Activated CD4-positive, alpha-beta T cell treated with anti-CD3 and anti-CD28 coated beads, Interleukin-2, amount 10 ng/mL, durations not matched to agents 24 days and 14 days (primary cell): ENCODE measurements at regions not wholly inside any gene's neighbourhood (a gene's known extent, or its start where the extent isn't known, plus 50 kb on each side); places are given as distances from the start of the nearest gene placed in this dataset.
"Not testable (repeated sequence)": the region's sequence is repeated elsewhere in the genome, so short reads cannot be mapped to it uniquely, and the experiment has no call there.

Source experiments
- DNase-seq: peaks from one replicate; pipeline ENCODE4 v3.0.0; 2022
- H3K27ac Mint-ChIP-seq: one replicate; pipeline ENCODE4 v1.8.0; 2022; ENCODE audit warnings: mild to moderate bottlenecking, mixed read lengths
- H3K27me3 Mint-ChIP-seq: one replicate; pipeline ENCODE4 v1.8.0; 2022; ENCODE audit warnings: mixed read lengths
- H3K36me3 Mint-ChIP-seq: one replicate; pipeline ENCODE4 v1.8.0; 2022; ENCODE audit warnings: low read depth, mild to moderate bottlenecking, mixed read lengths
- H3K4me1 Mint-ChIP-seq: one replicate; pipeline ENCODE4 v1.8.0; 2021; ENCODE audit warnings: mixed read lengths
- H3K4me3 Mint-ChIP-seq: one replicate; pipeline ENCODE4 v1.8.0; 2022; ENCODE audit warnings: mild to moderate bottlenecking, moderate library complexity, mixed read lengths
- H3K9me3 Mint-ChIP-seq: one replicate; pipeline ENCODE4 v1.8.0; 2021; ENCODE audit warnings: mixed read lengths
- intact Hi-C: fragments of 100-400 bp; cut with micrococcal nuclease; formaldehyde crosslinking; loops from one replicate; pipeline ENCODE4 v1.15.1; 2023

DNA sequence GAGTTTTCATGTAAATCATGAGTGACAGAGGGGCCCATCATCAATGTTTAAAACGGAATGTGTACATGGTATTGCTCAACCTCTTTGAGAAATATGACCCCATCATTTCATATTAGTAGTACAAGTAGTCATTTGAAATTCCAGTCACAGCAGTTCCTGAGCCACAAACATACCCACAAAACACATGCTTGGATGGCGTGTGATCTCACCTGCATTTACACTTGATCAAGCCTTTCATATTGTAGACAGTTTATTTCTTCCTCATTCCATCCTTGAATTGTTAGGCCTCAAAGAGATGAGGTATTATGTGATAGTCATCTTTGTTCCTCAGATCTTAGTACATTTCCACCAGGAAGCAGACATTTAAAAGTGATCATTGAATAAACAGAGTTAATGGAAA, 96.8 kb upstream of the TAS2R1 start:
- Mint-ChIP-seq H3K27me3 (no peaks in the 10 kb centered on the region), H3K4me3 (no peak overlapping the region), H3K27ac (no peak overlapping the region), H3K9me3 (peaks cover 5% of the 10 kb centered on the region), H3K4me1 (no peaks in the 10 kb centered on the region), H3K36me3 (no peaks in the 10 kb centered on the region)
- intact Hi-C loops, result no loop called here
- no peak for DNase-seq

DNA sequence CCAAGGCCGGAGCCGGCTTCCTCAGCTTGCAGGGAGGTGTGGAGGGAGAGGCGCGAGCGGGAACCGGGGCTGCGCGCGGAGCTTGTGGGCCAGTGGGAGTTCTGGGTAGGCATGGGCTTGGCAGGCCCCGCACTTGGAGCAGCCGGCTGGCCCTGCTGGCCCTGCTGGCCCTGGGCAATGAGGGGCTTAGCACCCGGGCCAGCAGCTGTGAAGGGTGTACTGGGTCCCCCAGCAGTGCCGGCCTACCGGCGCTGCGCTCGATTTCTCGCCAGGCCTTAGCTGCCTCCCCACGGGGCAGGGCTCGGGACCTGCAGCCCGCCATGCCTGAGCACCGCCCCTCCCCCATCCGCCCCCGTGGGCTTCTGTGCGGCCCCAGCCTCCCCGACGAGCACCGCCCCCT, 95.1 kb upstream of the TAS2R1 start:
- not testable (repeated sequence) for DNase-seq

DNA sequence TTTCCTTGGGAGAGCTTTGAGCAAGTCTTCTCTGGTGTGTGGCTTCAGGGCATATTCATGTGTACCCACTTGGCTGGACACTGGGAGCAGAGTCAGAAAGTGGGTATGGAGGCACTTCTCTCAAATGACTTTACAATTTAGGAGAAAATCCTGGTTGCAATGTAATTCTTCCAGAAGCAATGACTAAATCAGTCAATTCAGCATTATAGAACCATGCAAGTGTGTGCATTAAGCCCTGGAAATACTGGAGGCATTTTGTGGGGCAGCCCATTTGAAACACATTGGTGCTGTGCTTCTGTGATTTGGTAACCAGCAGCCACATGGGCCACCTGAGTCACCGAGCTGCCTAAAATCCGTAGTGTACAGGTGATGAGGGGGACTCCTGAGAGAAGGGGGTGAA, 94.6 kb upstream of the TAS2R1 start:
- Mint-ChIP-seq H3K36me3 (no peaks in the 10 kb centered on the region), H3K27me3 (no peaks in the 10 kb centered on the region), H3K27ac (no peak overlapping the region), H3K4me3 (no peak overlapping the region), H3K4me1 (no peaks in the 10 kb centered on the region), H3K9me3 (no peaks in the 10 kb centered on the region)
- DNase-seq, result no peak
- intact Hi-C loops, result no loop called here

More for the DNA sequence above, 95.1 kb upstream of the TAS2R1 start:
- H3K4me1 Mint-ChIP-seq, H3K9me3 Mint-ChIP-seq, H3K27me3 Mint-ChIP-seq, H3K4me3 Mint-ChIP-seq, H3K36me3 Mint-ChIP-seq, H3K27ac Mint-ChIP-seq, intact Hi-C loops: not testable (repeated sequence)

DNA sequence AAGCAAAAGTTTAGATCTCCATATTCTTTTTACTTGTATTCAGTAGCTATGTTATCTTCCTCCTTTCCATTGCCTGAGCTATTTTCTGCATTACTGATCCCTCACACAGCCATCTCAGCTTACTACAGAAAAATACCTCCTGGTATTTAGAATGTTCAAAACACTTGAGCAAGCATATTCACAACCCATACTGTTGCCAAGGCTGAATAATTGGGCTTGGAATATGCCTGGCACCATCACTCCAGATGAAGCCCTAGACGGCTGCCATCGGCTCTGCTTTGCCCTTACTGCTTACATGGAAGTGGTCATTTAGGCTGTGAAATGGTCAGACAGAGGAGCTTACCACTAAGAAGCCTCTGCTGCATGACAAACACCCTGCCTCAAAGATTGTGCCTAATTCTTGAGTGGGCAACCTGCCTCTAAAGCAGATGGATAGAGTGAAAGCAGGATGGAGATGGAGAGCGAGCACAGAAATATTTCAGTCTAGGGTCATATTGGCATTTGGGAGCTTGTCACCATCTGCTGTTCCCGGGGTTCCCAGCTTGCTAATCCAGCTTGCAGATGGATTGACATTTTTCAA, 92.5 kb upstream of the TAS2R1 start:
- DNase-seq, result no peak
- Mint-ChIP-seq H3K4me3 (no peak overlapping the region), H3K27me3 (no peaks in the 10 kb centered on the region), H3K27ac (no peak overlapping the region), H3K9me3 (no peaks in the 10 kb centered on the region), H3K4me1 (no peaks in the 10 kb centered on the region), H3K36me3 (no peaks in the 10 kb centered on the region)
- intact Hi-C loops, result no loop called here

DNA sequence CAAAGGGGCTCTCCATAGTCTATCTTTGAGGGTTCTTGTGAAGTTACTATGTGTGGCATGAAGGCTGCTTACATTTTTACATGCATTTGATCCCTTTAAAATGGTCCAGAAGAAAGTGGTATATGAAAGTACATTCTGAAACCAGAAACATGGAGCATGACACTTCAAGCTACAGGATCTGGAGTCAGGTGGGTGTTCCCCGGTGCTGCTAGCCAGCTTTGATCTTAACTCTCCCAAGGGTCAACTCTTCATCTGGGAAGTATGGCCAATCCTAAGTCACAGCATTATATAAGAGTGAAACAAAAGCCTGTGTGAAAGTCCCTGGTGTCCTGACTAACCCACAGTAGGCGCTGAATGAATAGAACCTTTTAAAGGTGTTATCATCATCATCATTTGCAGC, 91.0 kb upstream of the TAS2R1 start:
- intact Hi-C loops, result no loop called here
- Mint-ChIP-seq H3K9me3 (no peaks in the 10 kb centered on the region), H3K36me3 (no peaks in the 10 kb centered on the region), H3K27me3 (no peaks in the 10 kb centered on the region), H3K4me1 (no peaks in the 10 kb centered on the region), H3K4me3 (no peak overlapping the region), H3K27ac (no peak overlapping the region)
- DNase-seq, result no peak

DNA sequence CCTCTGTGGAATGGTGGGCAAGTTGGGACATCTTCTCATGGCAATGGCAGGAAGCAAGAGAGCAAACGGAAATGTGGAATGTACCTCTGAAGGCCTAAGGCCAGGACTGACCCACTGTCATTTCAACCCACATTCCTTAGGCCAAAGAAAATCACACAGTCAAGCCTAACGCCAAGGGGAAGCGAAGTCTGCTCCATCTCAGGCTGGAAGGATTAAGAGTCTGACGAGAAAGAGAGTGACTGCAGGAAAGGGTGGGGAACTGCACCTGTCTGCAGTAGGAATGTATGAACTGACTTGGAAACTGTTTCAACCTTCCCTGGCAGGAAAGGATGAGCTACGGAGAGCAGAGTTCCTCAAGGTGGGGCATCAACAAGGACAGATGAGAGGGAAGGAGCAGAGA, 90.2 kb upstream of the TAS2R1 start:
- Mint-ChIP-seq H3K36me3 (no peaks in the 10 kb centered on the region), H3K4me1 (no peaks in the 10 kb centered on the region), H3K4me3 (no peak overlapping the region), H3K27ac (no peak overlapping the region), H3K27me3 (no peaks in the 10 kb centered on the region), H3K9me3 (no peaks in the 10 kb centered on the region)
- DNase-seq, result no peak
- intact Hi-C loops, result no loop called here

DNA sequence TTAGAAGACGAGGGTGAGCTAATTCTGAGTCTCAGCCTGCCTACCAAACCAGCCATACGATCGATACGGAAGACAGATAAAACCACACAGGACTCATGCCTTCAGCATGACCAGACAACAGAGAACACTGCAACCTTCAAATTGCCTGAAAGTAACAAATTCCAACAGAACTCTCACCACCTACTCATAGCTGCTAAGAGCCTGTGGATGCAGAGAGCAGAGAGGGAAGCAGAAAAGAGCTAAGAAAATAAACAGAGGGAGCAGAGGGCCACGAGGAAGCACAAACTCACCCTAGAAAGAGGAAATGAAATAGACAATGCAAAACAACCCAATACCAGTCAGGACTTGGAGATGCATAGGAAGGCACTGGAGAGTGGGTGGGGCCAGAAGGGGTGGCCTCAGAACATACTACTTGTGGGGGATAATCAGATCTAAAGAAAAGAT, 86.7 kb upstream of the TAS2R1 start:
- Mint-ChIP-seq H3K9me3 (no peaks in the 10 kb centered on the region), H3K36me3 (no peaks in the 10 kb centered on the region), H3K27ac (no peak overlapping the region), H3K4me3 (no peak overlapping the region), H3K27me3 (no peaks in the 10 kb centered on the region), H3K4me1 (no peaks in the 10 kb centered on the region)
- intact Hi-C loops, result no loop called here
- DNase-seq, result no peak

DNA sequence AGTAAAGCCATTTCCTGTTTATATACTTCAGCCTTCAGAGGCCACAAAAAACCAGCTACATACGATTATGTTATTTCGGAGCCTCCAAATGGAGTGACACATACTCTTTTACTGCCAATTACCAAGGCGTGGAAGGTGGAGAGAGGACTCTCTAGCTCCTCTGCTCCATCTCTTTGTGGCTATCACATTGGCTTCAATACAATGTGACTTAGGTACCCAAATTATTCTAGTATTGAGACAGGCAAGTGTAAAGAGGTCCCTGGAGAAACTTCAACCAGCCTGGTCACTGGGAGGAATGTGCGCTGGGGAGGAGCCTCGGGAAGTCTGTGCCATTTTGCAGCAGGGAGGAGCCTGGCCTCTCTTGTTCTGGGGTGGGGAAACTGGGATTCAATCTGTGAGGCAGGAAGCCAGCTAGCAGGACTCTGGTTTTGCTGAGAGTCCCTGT, 85.8 kb upstream of the TAS2R1 start:
- no peaks in the 10 kb centered on the region for H3K4me1 Mint-ChIP-seq
- no peak overlapping the region for H3K27ac Mint-ChIP-seq
- H3K27me3 Mint-ChIP-seq, result no peaks in the 10 kb centered on the region
- no peak for DNase-seq
- H3K4me3 Mint-ChIP-seq, result no peak overlapping the region
- no peaks in the 10 kb centered on the region for H3K9me3 Mint-ChIP-seq
- no peaks in the 10 kb centered on the region for H3K36me3 Mint-ChIP-seq
- intact Hi-C loops, result no loop called here

DNA sequence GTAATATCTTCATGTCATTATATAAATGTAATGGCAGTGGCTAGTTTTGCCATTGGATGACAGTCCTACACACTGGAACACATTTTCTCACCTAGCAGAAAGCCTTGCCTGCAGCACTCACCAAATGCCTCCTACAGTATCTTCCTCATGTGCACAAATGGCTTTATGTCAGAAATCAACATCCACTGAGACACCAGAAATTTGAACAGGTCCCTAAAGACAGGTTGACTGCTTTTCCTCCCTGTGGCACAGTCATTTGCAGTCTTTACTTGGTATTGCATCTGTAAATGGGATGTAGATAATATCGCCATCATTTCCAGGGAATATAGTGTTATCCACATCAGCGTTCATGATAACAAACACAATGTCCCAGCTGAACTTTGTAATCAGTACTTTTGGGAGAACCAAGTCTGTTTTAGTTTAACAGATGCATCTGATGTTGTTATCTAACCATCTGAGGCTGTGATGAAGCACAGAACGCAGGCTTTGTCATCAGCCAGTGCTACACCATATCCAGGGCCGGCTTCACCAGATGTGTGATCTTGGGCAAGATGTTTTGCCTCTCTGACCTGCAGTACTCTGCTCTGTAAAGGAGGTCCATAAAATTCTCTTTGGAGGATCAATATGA, 83.9 kb upstream of the TAS2R1 start:
- no peaks in the 10 kb centered on the region for H3K27me3 Mint-ChIP-seq

DNA sequence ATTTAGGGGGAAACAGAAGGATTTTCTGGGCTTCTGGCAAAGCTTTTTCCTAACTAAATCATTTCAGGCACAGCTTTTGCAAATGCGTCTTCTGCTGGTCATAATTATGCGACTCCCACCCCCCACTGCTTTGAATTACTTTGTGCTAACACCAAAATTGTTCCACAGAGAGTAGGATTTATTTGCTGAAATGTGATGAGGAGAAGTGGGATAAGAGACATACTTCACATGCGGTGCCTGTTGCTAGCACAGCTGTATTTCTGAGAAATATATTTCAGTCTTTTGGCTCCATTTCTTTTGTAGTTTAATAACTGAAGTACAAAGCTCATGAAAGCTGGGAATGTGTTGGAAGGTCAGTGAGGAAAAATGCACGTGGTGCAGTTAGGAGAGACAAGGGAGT, 83.2 kb upstream of the TAS2R1 start:
- Mint-ChIP-seq H3K4me1 (no peaks in the 10 kb centered on the region), H3K4me3 (no peak overlapping the region), H3K27me3 (no peaks in the 10 kb centered on the region), H3K27ac (no peak overlapping the region), H3K9me3 (no peaks in the 10 kb centered on the region), H3K36me3 (no peaks in the 10 kb centered on the region)
- no peak for DNase-seq
- intact Hi-C loops, result no loop called here

More for the DNA sequence above, 83.9 kb upstream of the TAS2R1 start:
- no peaks in the 10 kb centered on the region for H3K4me1 Mint-ChIP-seq
- DNase-seq, result no peak
- no peaks in the 10 kb centered on the region for H3K36me3 Mint-ChIP-seq
- no peaks in the 10 kb centered on the region for H3K9me3 Mint-ChIP-seq
- no peak overlapping the region for H3K4me3 Mint-ChIP-seq
- no peak overlapping the region for H3K27ac Mint-ChIP-seq
- intact Hi-C loops, result no loop called here

DNA sequence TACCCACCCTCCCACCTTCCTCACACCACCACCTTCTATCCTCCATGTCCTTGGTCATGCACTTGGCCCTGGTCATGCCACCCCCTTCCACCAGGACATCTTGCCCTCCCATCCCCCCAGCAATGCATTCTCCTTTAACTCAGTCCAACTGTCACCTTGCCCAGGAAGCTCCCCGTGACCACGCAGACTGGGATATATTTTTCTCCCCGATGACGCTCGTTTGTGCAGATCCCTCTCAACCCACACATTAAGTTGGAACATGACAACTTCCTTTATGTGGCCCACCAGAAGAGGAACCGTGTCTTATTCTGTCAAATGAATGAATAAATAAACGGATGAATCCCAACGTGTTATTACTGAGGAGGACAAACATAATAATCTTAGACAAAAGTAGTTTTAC, 82.8 kb upstream of the TAS2R1 start:
- no peaks in the 10 kb centered on the region for H3K4me1 Mint-ChIP-seq
- H3K27me3 Mint-ChIP-seq, result no peaks in the 10 kb centered on the region
- no peaks in the 10 kb centered on the region for H3K36me3 Mint-ChIP-seq
- intact Hi-C loops, result no loop called here
- no peak overlapping the region for H3K4me3 Mint-ChIP-seq
- H3K27ac Mint-ChIP-seq, result no peak overlapping the region
- no peak for DNase-seq
- no peaks in the 10 kb centered on the region for H3K9me3 Mint-ChIP-seq

DNA sequence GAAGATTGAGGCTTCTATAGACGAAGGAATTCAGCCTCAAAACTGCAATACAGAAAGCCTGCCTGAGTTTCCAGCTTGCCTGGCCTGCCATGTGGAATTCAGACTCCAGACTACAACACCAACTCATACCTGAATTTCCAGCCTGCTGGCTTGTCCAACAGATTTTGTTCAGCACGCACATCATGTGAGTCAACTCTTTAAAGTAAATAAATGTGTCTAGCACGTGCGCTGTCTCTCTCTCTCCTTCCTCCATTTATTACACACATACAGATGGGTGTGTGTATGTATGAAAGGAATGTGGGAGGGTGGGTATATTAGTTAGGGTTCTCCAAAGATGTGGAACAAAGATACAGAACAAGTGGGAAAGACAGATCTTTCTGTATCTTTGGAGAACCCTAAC, 82.4 kb upstream of the TAS2R1 start:
- Mint-ChIP-seq H3K36me3 (no peaks in the 10 kb centered on the region), H3K9me3 (no peaks in the 10 kb centered on the region), H3K4me3 (no peak overlapping the region), H3K27ac (no peak overlapping the region), H3K4me1 (no peaks in the 10 kb centered on the region), H3K27me3 (no peaks in the 10 kb centered on the region)
- DNase-seq, result no peak
- intact Hi-C loops, result no loop called here

DNA sequence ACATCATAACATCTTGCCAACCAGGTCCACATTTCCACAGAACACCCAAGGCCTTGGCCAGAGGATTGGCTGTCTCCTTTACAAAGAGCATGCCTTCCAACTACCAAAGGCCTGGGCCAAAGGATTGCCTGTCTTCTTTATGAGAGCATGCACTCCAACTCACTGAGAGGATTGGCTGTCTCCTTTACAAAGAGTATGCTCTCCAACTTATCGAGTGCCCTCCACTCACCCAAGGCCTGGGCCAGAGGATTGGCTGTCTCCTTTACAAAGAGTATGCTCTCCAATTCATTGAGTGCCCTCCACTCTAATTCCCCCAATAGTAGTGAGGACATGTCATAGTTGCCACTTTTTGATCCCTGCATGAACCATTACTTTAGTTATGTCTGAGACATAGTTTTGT, 79.9 kb upstream of the TAS2R1 start:
- Mint-ChIP-seq H3K9me3 (no peaks in the 10 kb centered on the region), H3K27me3 (no peaks in the 10 kb centered on the region), H3K4me1 (no peaks in the 10 kb centered on the region), H3K4me3 (no peak overlapping the region), H3K36me3 (no peaks in the 10 kb centered on the region), H3K27ac (no peak overlapping the region)
- no peak for DNase-seq
- intact Hi-C loops, result no loop called here

DNA sequence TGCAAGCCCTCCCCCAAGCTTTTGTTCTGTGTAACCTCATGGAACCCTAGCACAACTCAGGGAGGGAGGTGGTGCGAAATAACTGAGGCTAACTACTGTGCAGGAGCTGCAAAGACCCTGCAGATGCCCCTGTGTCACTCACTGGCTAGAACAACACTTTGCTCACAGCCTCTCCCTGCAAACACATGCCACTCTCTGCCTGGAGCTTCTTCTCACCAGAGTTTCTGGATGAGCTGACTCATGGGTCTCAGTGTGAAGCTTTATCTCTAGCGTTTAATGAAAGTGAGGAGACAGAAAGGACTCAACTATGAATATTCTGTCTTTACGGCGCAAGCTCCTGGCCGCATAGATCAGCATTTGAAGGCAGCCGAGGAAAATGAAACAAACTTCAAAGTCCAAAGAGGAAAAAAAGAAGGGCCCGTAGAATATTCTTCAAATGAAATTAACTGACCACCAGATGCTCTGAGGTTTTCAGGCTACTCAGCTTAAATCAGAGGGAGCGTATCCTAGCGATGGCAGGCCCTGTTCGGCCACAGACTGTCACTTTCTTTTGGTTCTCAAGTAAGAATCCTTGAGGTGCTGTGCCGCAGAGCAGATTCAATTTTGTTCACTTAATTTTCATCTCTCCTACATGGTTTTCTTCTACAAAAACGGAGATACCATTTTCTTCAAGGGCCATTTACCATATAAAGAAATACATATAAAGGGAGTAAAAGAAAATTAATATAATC, 77.7 kb upstream of the TAS2R1 start:
- no peaks in the 10 kb centered on the region for H3K36me3 Mint-ChIP-seq
- no peaks in the 10 kb centered on the region for H3K27me3 Mint-ChIP-seq
- H3K9me3 Mint-ChIP-seq, result no peaks in the 10 kb centered on the region
- no peaks in the 10 kb centered on the region for H3K4me1 Mint-ChIP-seq
- no peak overlapping the region for H3K4me3 Mint-ChIP-seq
- no peak overlapping the region for H3K27ac Mint-ChIP-seq
- DNase-seq, result no peak
- intact Hi-C loops, result no loop called here
